Fibroblast of mammary gland (primary cell): ENCODE measurements at regions not wholly inside any gene's neighbourhood (a gene's known extent, or its start where the extent isn't known, plus 50 kb on each side); places are given as distances from the start of the nearest gene placed in this dataset.

Experiments
- DNase-seq: peaks from one replicate; pipeline ENCODE4 v3.0.0-alpha.2; 2010; ENCODE audit warnings: low read depth
- H3K4me3 ChIP-seq: 2 replicates; pipeline ENCODE4 v1.5.1; 2011; ENCODE audit warnings: low read depth, mild to moderate bottlenecking, low read length, moderate library complexity; ENCODE audit not compliant: control insufficient read depth
- TF ChIP-seq, protein P1 (sequence below): conservative IDR thresholded peaks from 2 replicates; pipeline ENCODE4 v1.5.1; 2011; ENCODE audit warnings: low read depth, low read length, inconsistent platforms; ENCODE audit not compliant: control insufficient read depth, insufficient read depth

DNA sequence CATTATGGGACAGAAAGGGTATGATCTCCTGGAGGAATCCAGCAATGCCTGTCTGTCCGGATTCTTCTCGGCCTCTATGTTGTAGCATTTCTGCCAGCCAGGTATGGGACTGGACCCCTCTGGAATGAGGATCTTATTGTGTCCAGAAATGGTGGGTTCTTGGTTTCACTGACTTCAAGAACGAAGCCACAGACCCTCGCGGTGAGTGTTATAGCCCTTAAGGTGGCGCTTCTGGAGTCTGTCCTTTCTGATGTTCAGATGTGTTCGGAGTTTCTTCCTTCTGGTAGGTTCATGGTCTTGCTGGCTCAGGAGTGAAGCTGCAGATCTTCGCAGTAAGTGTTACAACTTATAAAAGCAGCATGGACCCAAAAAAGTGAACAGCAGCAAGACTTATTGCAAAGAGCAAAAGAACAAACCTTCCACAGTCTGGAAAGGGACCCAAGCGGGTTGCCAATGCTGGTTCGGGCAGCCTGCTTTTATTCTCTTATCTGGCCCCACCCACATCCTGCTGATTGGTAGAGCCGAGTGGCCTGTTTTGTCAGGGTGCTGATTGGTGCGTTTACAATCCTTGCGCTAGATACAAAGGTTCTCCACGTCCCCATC lies 62.3 kb upstream of the IER3 start:
- TF ChIP-seq, protein P1, sequence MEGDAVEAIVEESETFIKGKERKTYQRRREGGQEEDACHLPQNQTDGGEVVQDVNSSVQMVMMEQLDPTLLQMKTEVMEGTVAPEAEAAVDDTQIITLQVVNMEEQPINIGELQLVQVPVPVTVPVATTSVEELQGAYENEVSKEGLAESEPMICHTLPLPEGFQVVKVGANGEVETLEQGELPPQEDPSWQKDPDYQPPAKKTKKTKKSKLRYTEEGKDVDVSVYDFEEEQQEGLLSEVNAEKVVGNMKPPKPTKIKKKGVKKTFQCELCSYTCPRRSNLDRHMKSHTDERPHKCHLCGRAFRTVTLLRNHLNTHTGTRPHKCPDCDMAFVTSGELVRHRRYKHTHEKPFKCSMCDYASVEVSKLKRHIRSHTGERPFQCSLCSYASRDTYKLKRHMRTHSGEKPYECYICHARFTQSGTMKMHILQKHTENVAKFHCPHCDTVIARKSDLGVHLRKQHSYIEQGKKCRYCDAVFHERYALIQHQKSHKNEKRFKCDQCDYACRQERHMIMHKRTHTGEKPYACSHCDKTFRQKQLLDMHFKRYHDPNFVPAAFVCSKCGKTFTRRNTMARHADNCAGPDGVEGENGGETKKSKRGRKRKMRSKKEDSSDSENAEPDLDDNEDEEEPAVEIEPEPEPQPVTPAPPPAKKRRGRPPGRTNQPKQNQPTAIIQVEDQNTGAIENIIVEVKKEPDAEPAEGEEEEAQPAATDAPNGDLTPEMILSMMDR: no peak
- DNase-seq: no peak
- no peak overlapping the region for H3K4me3 ChIP-seq

DNA sequence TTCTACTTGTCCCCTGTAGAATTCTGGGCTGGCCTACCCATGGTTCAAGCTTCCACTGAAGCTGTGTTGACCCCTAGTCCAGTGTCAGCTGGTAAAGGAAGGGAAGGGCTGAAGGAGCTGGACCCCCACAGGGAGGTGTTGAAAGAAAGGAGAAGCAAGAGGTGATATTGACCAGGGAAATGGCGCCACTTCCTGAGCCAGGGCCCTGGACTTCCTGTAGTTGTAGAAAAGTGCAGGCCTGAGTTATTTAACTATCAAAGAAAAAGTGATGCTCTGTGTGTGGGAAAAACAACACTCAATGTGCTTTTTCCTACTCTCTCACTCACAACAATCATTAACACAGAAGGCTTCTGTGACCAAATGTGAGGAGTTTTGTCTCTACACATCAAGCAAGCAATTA lies 60.0 kb upstream of the IER3 start:
- no peak for DNase-seq
- TF ChIP-seq, protein P1: no peak
- no peak overlapping the region for H3K4me3 ChIP-seq

DNA sequence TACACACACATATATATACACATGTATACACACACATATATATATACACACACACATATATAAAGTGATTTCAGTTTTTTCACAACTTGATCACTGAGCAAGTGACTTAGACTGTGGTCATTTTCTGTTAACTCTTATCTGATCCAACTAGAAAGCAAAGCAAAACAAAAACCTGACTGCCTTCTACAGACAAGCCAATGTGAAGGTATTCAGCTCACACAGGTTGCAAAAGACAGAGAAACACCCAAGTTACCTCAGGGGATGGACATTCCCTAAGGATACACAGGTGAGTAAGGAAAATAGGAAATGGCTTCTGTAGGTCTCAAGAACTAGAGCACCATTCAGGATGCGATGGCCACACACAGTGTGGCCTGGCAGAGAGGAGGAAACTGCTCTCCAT lies 58.4 kb upstream of the IER3 start:
- no peak overlapping the region for H3K4me3 ChIP-seq
- TF ChIP-seq, protein P1: no peak
- DNase-seq: no peak

DNA sequence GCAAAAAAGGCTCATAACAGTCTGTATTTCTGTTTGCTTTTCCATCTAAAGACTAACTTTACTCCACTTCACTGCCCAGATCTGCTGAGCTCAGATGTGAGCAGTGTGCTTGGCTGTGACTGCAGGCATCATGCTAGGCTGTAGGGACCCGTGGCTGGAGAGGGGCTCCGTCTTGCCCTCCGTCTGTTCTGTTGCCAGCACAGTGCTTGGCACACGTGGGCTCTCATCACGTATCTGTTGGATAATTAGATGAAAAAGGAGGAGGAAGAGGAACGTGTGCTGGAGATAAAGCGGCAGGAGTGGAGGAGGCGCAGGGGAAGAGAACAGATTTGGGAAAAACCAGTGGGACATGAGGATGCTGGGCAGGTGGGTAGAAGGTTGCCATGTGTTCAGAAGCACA lies 57.6 kb upstream of the IER3 start:
- DNase-seq: no peak
- TF ChIP-seq, protein P1: no peak
- H3K4me3 ChIP-seq: no peak overlapping the region

DNA sequence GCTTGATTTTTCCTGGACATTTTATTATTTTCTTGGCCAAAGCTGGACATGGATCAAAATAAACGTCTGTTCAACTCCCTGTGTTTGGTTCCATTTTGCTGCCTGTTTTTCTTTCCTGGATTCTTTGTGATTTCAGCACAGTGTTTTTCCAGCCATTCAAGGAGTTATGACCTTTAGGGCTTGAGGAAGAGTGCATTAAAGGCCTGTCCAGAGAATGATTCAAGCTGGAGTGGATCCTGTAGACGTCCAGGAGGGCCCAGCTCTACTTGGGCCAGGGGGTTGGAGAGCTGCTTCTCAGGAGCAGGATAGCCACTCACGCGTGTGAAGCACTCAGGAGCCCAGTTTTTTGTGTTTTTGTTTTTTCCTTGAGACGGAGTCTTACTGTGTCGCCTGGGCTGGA lies 56.5 kb upstream of the IER3 start:
- no peak overlapping the region for H3K4me3 ChIP-seq
- DNase-seq: no peak
- TF ChIP-seq, protein P1: no peak

DNA sequence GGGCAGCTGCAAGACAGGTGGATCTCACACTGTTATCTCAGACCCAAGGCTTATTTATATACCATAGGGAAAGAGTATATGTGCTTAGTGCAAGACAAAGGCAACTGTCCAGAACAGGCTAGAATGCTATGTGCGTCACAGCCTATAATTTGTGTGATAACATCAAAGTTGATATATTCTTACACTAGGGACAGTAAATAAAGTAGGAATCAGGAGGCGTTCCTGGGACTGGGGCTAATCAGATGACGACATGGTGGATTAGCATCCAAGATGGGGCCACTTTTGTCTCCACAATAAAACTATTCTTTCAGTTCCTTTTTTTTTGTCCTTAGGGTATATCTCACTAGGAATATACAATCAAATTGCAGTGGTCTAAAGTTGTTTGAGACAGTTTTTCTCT lies 54.9 kb upstream of the IER3 start:
- TF ChIP-seq, protein P1: no peak
- H3K4me3 ChIP-seq: no peak overlapping the region
- no peak for DNase-seq

DNA sequence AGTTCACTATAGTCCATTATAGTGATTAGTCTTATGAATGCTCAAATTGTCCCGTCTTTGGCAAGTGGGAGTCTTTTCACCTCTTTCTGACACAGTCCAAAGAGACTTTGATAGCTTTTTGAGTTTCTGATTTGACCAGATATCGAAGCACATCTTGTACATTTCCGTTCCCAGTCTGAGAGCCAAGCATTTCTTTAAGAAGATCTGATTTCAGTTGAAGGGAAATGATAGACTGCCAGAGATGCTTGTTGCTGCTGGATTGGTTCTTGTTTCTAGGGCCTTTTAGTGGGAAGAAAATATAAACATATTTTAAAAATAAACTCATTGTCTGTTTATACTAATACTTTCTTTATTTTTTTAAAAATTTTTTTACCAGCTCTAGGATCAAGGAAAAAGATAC lies 54.1 kb upstream of the IER3 start:
- TF ChIP-seq, protein P1: no peak
- no peak overlapping the region for H3K4me3 ChIP-seq
- no peak for DNase-seq
